ENCODE measurements at regions not wholly inside any gene's neighbourhood (a gene's known extent, or its start where the extent isn't known, plus 50 kb on each side); places are given as distances from the start of the nearest gene placed in this dataset.

- TF ChIP-seq CTCF (IDR thresholded peaks at IDR 0.05) (no peak), POLR2AphosphoS5 (IDR thresholded peaks at IDR 0.05; ENCODE audit: low read depth, low read length) (no peak), SIN3A (IDR thresholded peaks at IDR 0.05; ENCODE audit: borderline replicate concordance, insufficient read depth, low read depth, low read length) (no peak), TCF7L2 (IDR thresholded peaks at IDR 0.05; ENCODE audit: low read depth, low read length) (no peak)
These were observed 110.8 kb downstream of the DDX1 start for GRCh38 chr2:15702452-15702851.
